AG08396 (cell line): ENCODE measurements at regions not wholly inside any gene's neighbourhood (a gene's known extent, or its start where the extent isn't known, plus 50 kb on each side); places are given as distances from the start of the nearest gene placed in this dataset.

Experiments
- DNase-seq: peaks from one replicate; pipeline ENCODE4 v3.0.0; 2012; ENCODE audit warnings: low spot score, mixed read lengths

- DNase-seq, result no peak
Observed at GRCh38 chr5:39506211-39506610, 81.4 kb upstream of the DAB2 start.

- no peak for DNase-seq
Observed at GRCh38 chr5:39505791-39506190, 81.0 kb upstream of the DAB2 start.

GRCh38 chr5:39505363-39505762 is 80.6 kb upstream of the DAB2 start:
- no peak for DNase-seq

- DNase-seq, result peak; percentile 30
Observed at GRCh38 chr5:39503155-39503554, 78.4 kb upstream of the DAB2 start.

GRCh38 chr5:39502704-39503103 is 77.9 kb upstream of the DAB2 start:
- DNase-seq, result no peak

GRCh38 chr5:39501397-39501796 is 76.6 kb upstream of the DAB2 start:
- peak; percentile 52 for DNase-seq

- DNase-seq, result no peak
Observed at GRCh38 chr5:39500551-39501175, 75.9 kb upstream of the DAB2 start.

GRCh38 chr5:39498278-39498952 is 73.6 kb upstream of the DAB2 start:
- no peak for DNase-seq

GRCh38 chr5:39497322-39497721 is 72.5 kb upstream of the DAB2 start:
- DNase-seq, result no peak

- DNase-seq, result no peak
Observed at GRCh38 chr5:39495227-39495626, 70.4 kb upstream of the DAB2 start.

GRCh38 chr5:39494534-39494933 is 69.8 kb upstream of the DAB2 start:
- no peak for DNase-seq

- no peak for DNase-seq
Observed at GRCh38 chr5:39494107-39494510, 69.3 kb upstream of the DAB2 start.

- DNase-seq, result no peak
Observed at GRCh38 chr5:39491210-39491609, 66.4 kb upstream of the DAB2 start.

GRCh38 chr5:39489263-39489662 is 64.5 kb upstream of the DAB2 start:
- no peak for DNase-seq

GRCh38 chr5:39486790-39487189 is 62.0 kb upstream of the DAB2 start:
- no peak for DNase-seq

- DNase-seq, result no peak
Observed at GRCh38 chr5:39486361-39486760, 61.6 kb upstream of the DAB2 start.

GRCh38 chr5:39485079-39485478 is 60.3 kb upstream of the DAB2 start:
- no peak for DNase-seq

- DNase-seq, result no peak
Observed at GRCh38 chr5:39484673-39485072, 59.9 kb upstream of the DAB2 start.

- DNase-seq, result no peak
Observed at GRCh38 chr5:39482098-39482497, 57.3 kb upstream of the DAB2 start.

- DNase-seq, result no peak
Observed at GRCh38 chr5:39479537-39479936, 54.8 kb upstream of the DAB2 start.

GRCh38 chr5:39478863-39479262 is 54.1 kb upstream of the DAB2 start:
- no peak for DNase-seq

GRCh38 chr5:39476843-39477220 is 52.1 kb upstream of the DAB2 start:
- no peak for DNase-seq

- DNase-seq, result peak; percentile 51
Observed at GRCh38 chr5:39475881-39476842, 51.4 kb upstream of the DAB2 start.
